ENCODE measurements at regions not wholly inside any gene's neighbourhood (a gene's known extent, or its start where the extent isn't known, plus 50 kb on each side); places are given as distances from the start of the nearest gene placed in this dataset.

DNA sequence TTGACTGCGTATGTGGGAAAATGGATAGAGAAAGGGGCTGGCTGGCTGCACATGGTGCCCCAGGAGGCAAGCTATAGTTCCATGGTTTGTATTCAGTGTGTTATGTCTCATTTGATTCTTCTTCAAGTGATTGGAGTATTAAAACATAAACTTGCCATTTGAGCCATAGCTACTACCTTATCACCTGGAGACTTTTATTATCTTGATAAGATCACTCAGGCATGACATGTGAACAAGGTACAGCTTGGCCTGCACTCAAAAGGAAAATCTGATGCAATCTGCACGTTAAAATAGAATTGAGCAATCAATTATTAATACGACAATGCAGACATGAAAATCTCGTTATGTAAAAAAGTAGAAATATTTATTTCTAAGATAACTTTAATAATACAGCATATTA is 116.9 kb downstream of the RND3 start:
- no peak overlapping the region for H3K4me2 ChIP-seq (ENCODE audit: low read length)
- H3K9me2 ChIP-seq (ENCODE audit: low read depth, low read length), result no peaks in the 10 kb centered on the region
- H3K9ac ChIP-seq (ENCODE audit: low read length), result no peak overlapping the region
- no peaks in the 10 kb centered on the region for H3K36me3 ChIP-seq (ENCODE audit: insufficient read depth, low read length)
- no peak for TF ChIP-seq EZH2 (IDR thresholded peaks at IDR 0.05; ENCODE audit: borderline replicate concordance, low read length)
- TF ChIP-seq, protein P1, sequence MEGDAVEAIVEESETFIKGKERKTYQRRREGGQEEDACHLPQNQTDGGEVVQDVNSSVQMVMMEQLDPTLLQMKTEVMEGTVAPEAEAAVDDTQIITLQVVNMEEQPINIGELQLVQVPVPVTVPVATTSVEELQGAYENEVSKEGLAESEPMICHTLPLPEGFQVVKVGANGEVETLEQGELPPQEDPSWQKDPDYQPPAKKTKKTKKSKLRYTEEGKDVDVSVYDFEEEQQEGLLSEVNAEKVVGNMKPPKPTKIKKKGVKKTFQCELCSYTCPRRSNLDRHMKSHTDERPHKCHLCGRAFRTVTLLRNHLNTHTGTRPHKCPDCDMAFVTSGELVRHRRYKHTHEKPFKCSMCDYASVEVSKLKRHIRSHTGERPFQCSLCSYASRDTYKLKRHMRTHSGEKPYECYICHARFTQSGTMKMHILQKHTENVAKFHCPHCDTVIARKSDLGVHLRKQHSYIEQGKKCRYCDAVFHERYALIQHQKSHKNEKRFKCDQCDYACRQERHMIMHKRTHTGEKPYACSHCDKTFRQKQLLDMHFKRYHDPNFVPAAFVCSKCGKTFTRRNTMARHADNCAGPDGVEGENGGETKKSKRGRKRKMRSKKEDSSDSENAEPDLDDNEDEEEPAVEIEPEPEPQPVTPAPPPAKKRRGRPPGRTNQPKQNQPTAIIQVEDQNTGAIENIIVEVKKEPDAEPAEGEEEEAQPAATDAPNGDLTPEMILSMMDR (IDR thresholded peaks at IDR 0.05; ENCODE audit: low read length), result no peak
- H3K79me2 ChIP-seq (ENCODE audit: insufficient read depth, low read length), result no peaks in the 10 kb centered on the region
- H3K4me1 ChIP-seq (ENCODE audit: insufficient read depth, low read length, severe bottlenecking), result no peaks in the 10 kb centered on the region
- H3K9me3 ChIP-seq (ENCODE audit: low read length), result no peaks in the 10 kb centered on the region
- H3F3A ChIP-seq (ENCODE audit: insufficient read depth, low read length), result no peaks in the 10 kb centered on the region
- no peak overlapping the region for H3K27ac ChIP-seq (ENCODE audit: low read depth, low read length, poor library complexity, severe bottlenecking)
- H4K20me1 ChIP-seq (ENCODE audit: insufficient read depth, low read length), result no peaks in the 10 kb centered on the region
- H3K4me3 ChIP-seq (ENCODE audit: low read depth, low read length, poor library complexity, severe bottlenecking), result no peak overlapping the region
- no peaks in the 10 kb centered on the region for H3K27me3 ChIP-seq (ENCODE audit: insufficient read depth, low read length)
- H2AFZ ChIP-seq (ENCODE audit: low read length), result no peak overlapping the region

DNA sequence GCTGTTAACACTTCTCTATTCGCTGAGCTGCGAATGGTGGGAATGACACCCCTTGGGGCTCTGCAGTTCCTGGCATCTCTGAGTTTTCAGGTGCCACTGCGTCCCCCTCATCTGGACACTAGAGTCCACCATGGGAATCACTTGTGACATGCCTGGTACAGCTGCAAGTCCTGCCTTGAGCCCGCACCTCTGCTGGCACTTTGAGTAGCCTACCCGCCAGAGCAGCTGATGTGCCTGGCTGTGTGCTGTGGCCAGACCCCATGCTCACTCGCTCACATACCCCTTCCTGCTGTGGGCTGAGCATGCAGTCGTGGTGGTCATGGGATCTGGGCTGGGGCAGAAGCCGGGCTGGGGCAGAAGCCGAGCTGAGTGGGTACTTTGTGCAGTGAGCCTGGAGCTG is 117.6 kb downstream of the RND3 start:
- H3K4me1 ChIP-seq (ENCODE audit: insufficient read depth, low read length, severe bottlenecking), result no peaks in the 10 kb centered on the region
- no peak overlapping the region for H3K4me3 ChIP-seq (ENCODE audit: low read depth, low read length, poor library complexity, severe bottlenecking)
- H3K79me2 ChIP-seq (ENCODE audit: insufficient read depth, low read length), result no peaks in the 10 kb centered on the region
- H3K4me2 ChIP-seq (ENCODE audit: low read length), result no peak overlapping the region
- H4K20me1 ChIP-seq (ENCODE audit: insufficient read depth, low read length), result no peaks in the 10 kb centered on the region
- H3K9me3 ChIP-seq (ENCODE audit: low read length), result no peaks in the 10 kb centered on the region
- no peak overlapping the region for H3K27ac ChIP-seq (ENCODE audit: low read depth, low read length, poor library complexity, severe bottlenecking)
- no peaks in the 10 kb centered on the region for H3K27me3 ChIP-seq (ENCODE audit: insufficient read depth, low read length)
- H3K9me2 ChIP-seq (ENCODE audit: low read depth, low read length), result no peaks in the 10 kb centered on the region
- H3K36me3 ChIP-seq (ENCODE audit: insufficient read depth, low read length), result no peaks in the 10 kb centered on the region
- H2AFZ ChIP-seq (ENCODE audit: low read length), result no peak overlapping the region
- H3F3A ChIP-seq (ENCODE audit: insufficient read depth, low read length), result no peaks in the 10 kb centered on the region
- H3K9ac ChIP-seq (ENCODE audit: low read length), result no peak overlapping the region
- TF ChIP-seq EZH2 (IDR thresholded peaks at IDR 0.05; ENCODE audit: borderline replicate concordance, low read length), result no peak
- TF ChIP-seq, protein P1 (IDR thresholded peaks at IDR 0.05; ENCODE audit: low read length), result no peak

DNA sequence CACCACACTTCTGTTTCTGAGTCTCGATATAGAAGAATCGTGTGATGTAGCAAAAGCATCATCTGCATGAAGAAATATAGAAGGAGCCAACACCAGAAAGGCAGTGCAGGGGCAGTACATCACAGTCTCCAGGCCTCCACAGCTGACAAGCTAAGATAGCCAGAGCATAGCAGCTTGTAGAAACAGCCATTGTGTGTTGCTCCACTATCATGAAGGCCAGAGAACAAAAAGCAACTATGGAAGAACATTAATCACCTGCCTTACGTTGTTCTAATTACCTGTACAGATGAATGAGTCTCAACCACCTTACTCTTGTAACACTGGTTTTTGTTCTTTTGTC is 129.0 kb downstream of the RND3 start:
- Histone ChIP-seq H3K27ac (ENCODE audit: low read depth, low read length, poor library complexity, severe bottlenecking) (no peak overlapping the region), H3K4me3 (ENCODE audit: low read depth, low read length, poor library complexity, severe bottlenecking) (no peak overlapping the region), H3K36me3 (ENCODE audit: insufficient read depth, low read length) (no peaks in the 10 kb centered on the region), H3K79me2 (ENCODE audit: insufficient read depth, low read length) (no peaks in the 10 kb centered on the region), H2AFZ (ENCODE audit: low read length) (no peak overlapping the region), H4K20me1 (ENCODE audit: insufficient read depth, low read length) (no peaks in the 10 kb centered on the region), H3K4me1 (ENCODE audit: insufficient read depth, low read length, severe bottlenecking) (no peaks in the 10 kb centered on the region), H3K9me3 (ENCODE audit: low read length) (no peaks in the 10 kb centered on the region), H3F3A (ENCODE audit: insufficient read depth, low read length) (no peaks in the 10 kb centered on the region), H3K9me2 (ENCODE audit: low read depth, low read length) (no peaks in the 10 kb centered on the region), H3K27me3 (ENCODE audit: insufficient read depth, low read length) (no peaks in the 10 kb centered on the region), H3K4me2 (ENCODE audit: low read length) (no peak overlapping the region), H3K9ac (ENCODE audit: low read length) (no peak overlapping the region)
- TF ChIP-seq EZH2 (IDR thresholded peaks at IDR 0.05; ENCODE audit: borderline replicate concordance, low read length), result no peak
- TF ChIP-seq, protein P1 (IDR thresholded peaks at IDR 0.05; ENCODE audit: low read length), result no peak
